Skeletal muscle cell (primary cell): ENCODE measurements at regions not wholly inside any gene's neighbourhood (a gene's known extent, or its start where the extent isn't known, plus 50 kb on each side); places are given as distances from the start of the nearest gene placed in this dataset.

ENCODE experiments used
- DNase-seq: peaks from one replicate; pipeline ENCODE4 v3.0.0-alpha.2; 2010; ENCODE audit warnings: low read depth
- H3K4me3 ChIP-seq: 2 replicates; pipeline ENCODE4 v1.5.1; 2011; ENCODE audit warnings: low read depth, mild to moderate bottlenecking, control low read depth, low read length, moderate library complexity

DNA sequence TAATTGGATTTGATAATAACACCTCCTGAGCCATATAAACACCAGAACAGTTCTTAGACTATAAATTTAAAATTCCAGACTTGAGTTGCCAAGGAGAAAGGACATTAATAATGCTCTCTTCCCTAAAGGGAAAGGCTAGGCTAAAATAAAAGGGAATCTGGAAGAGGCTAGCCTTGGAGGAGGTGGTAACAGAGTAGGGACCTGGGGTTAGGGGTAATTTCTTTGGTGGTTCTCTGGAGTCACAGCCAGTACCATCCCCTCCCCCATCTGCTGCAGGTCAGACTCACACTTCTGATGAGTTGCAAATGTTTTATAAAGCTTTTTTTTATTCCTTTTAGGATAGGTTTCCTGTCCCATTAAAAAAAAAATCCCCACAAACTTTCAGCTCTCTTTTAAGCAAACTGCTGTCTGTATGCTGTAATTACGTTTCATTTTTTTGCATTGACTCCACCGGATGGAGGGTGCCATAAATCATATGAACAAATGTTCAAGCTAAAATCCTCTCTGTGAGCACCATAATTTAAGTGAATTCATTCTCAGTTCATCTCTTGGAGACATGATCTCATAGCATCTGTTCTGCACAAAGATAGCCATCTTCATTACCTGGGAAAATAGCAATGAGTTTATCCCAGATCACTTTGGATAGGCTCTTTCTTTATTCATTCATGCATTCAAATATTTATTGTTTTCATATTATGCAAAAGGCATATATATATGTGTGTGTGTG lies 379.6 kb downstream of the TTLL7 start:
- DNase-seq: no peak

DNA sequence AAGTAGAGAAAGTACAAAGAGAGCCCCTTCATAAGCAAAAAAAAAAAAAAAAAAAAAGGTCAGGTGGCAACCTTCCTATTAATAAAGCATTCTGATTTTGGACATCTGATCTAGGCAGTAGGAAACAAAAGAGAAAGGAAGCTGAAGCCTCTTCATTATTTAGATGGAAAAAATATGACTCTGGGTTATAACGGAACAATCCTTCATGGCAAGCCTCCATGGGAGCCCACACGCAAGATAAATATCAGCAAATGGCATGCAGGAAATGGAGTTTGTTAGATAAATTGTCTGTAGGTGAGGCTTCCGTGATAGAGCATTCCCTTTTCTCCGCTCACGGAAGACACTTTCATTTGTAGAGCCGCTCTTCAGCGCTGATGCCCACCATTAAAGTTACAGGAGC lies 381.0 kb downstream of the TTLL7 start:
- no peak overlapping the region for H3K4me3 ChIP-seq
- no peak for DNase-seq

More for the DNA sequence above, 379.6 kb downstream of the TTLL7 start:
- no peak overlapping the region for H3K4me3 ChIP-seq

DNA sequence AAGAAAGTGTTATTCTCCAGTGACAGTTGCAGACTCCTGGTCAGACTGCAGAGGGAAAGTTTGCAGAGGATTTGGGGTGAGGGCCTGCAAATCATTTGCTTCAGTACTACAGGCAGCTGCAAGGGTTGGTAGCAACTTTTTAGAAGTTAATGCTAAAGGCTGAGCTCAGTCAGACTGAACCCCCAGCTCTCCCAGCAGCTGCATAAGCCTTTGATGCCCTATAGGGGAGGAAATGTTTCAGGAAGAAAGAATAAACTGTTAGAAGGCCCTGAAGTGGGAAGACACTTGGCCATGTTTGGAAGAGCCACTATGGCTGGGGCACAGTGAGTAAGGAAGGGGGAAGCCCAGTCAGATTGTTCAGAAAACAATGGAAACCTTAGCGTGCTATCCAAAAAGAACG lies 383.6 kb downstream of the TTLL7 start:
- DNase-seq: no peak

DNA sequence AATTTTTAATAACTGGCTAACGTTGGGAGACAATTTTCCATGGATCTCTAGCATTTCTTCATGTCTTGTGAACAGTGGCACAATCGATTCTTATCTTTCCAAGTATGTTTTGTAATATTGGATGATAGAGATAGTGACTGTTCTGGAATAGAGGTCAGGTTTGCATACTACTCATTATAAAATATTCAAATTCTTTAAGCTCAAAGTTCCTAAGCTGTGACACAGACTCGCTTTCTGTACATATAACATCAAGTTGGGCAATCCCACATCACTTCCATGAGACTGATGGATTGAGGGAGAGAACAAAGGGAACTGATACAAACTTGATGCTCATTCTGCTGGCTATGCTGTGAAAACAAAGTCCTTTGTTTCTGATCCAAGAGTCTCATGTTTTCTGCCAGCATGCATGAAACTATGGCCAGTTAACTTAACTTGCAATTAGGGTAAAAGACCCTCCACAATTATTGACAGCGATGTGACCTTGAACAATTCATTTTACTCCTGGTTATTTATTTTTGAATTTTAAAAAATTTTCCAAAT lies 392.4 kb downstream of the TTLL7 start:
- no peak for DNase-seq
- H3K4me3 ChIP-seq: no peak overlapping the region

More for the DNA sequence above, 383.6 kb downstream of the TTLL7 start:
- no peak overlapping the region for H3K4me3 ChIP-seq

DNA sequence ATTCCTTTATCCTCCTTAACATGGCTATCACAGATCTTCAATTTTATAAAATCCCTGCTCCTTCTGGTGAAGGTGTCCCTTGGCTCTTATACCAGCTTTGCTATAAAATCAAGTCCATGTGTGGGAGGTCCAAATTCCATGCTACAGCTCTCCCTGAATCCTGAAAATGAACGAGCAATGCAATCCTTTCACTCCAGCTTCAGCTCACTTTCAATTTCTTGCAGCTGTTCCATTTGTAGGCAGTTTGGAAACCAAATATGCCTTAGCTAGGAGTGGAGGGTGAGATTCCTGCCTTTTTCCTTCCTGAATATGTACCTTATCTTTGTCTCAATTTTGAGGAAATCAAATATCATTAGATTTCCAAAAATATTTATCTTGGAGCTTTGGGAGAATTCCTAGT lies 402.6 kb downstream of the TTLL7 start:
- DNase-seq: no peak
- H3K4me3 ChIP-seq: no peak overlapping the region

DNA sequence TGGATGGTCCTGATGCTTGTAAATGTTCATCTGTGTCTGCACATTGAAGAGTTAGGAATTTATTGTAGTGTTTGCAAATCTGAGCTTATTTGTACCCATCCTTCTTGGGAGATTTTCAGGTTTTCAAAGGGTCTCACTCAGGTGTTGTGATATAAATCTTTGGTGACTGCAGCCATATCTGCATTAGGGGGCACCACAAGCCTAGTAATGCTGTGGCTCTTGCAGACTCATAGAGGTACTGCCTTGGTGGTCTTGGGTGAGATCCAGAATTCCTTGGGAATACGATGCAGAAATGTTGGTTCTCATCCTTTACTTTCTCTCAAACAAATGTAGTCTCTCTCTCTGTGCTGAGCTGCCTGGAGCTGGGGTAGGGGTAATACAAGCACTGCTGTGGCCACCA lies 405.9 kb downstream of the TTLL7 start:
- no peak for DNase-seq
- H3K4me3 ChIP-seq: no peak overlapping the region

DNA sequence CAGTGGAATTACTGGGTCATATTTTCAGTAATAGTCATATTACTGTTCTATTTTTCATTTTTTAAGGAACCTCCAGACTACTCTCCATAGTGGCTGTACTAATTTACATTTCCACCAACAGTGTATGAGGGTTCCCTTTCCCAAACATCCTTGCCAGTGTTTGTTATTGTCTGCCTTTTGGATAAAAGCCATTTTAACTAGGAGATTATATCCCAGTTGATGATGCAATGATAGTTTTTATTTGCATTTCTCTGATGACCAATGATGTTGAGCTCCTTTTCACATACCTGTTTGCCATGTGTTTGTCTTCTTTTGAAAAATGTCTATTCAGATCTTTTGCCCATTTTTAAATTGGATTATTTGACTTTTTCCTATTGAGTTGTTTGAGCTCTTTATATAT lies 410.8 kb downstream of the TTLL7 start:
- no peak for DNase-seq

DNA sequence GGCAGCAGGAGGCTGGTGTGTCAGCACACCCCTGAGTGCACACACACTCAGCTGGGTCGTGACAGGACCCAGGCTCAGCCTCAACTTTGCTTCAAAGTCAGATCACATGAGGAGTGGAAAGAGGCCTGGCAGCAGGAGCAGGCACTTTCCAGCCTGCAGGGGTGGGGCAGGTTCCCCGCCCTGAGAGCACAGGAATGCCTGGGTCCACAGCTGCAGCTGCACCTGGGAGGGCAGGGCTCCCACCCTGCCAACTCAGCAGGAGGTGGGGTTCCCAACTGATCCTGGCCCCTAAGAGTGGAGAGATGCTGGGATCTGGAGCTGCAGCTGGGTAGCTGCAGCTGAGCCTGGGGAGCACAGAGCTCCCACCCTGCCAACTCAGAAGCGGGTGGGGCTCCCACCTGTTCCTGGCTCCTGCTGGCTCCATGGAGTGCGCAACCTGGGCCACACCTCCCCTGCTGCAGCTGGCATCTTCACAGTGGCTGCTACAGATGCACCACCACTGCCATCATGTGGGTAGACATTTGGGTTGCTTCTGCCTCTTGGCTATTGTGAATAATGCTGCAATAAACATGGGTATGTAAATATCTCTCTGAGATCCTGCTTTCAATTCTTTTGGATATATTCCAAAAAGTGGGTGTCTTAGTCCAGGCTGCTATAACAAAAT lies 415.4 kb downstream of the TTLL7 start:
- DNase-seq: no peak
- no peak overlapping the region for H3K4me3 ChIP-seq

More for the DNA sequence above, 410.8 kb downstream of the TTLL7 start:
- no peak overlapping the region for H3K4me3 ChIP-seq

DNA sequence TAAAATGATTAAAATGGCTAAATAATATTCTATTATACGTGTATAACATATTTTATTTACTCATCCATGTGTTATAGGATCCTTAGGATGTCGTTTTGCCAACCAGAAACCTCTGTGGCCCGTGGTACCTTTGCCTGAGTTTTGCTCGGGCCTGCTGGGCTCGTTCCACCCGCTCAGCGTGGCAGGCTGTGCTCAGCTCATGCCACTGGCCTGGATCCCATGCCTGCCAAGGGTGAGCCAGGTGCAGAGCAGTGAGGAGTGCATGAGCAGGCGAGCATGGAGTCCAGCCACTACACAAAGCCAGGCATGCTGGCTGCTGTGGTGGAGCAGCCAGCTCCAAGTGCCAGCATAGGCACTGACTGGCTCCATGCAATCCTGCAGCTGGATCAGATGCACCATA lies 417.2 kb downstream of the TTLL7 start:
- no peak overlapping the region for H3K4me3 ChIP-seq
- no peak for DNase-seq

DNA sequence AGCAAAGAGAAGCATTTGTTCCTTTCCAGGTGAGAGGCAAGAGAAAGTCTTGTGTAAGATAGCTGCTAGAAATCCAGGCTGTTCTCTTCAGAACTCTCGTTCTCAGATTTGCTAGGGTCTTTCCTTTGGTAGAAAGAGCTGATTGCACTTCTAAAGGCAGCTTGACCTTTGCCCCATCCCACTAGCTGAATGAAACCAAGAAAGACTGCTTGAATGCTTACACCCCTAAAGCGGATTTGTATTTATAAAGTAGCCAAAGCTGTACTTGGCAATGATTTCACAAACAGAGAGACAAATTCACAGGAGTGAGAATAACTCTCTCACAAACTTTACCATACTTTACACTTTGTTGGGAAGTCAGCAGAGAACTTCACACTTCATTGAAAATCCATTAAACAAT lies 424.1 kb downstream of the TTLL7 start:
- DNase-seq: no peak
- no peak overlapping the region for H3K4me3 ChIP-seq

DNA sequence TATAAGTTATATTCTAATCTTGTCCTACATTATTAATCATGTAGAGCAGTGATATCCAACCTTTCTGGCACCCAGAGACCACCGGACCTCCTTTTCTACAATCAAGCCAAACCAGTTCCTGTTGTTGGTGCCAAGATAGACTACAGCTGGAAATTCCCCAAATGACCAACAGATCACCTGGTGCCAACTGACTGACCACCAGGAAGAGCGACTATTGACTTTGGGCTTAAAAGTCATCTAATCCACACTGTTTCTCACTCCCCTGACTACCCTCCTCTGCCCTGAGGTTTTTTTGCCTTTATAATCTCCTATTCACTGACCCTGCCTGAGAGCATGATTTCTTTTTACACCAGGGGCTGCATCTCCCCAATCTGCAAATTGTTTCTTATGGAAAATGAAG lies 425.2 kb downstream of the TTLL7 start:
- no peak overlapping the region for H3K4me3 ChIP-seq
- no peak for DNase-seq

DNA sequence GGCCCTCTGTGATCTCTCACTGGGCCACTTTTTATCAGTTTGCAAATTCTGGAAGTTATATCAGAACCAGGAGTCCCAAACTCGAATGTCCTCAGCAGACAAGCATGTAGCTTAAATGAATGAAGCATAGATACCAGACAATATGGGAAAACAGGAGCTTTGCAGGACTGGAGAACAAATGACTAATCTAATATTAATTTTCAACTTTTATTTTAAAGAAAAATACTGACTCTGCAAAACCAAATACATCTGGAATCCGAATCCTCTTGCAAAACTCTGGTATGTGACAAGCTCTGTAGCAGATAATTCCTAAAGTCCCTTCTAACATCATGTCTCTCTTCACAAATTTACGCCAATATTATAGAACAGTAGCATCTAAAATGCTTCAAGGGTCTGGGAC lies 427.4 kb downstream of the TTLL7 start:
- H3K4me3 ChIP-seq: no peak overlapping the region

DNA sequence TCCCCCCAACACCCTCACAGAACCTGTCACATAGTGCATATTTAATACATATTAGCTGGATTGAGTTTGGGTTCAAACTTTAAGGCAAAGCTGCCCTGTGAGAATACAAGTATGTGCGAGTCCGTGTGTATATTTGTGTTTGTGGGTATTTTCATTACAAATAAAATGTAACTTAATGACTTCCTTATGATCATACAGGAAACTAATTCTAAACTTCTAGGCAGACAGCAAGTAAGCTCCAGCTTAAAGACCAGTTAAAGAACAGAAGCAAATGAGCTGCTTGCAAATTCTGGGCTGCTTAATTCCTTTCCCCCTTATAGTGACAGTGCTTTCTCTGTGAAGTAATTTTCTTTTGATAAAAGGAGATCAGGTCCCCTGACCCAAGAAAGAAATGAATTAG lies 437.6 kb downstream of the TTLL7 start:
- DNase-seq: no peak
- no peak overlapping the region for H3K4me3 ChIP-seq

More for the DNA sequence above, 427.4 kb downstream of the TTLL7 start:
- no peak for DNase-seq

DNA sequence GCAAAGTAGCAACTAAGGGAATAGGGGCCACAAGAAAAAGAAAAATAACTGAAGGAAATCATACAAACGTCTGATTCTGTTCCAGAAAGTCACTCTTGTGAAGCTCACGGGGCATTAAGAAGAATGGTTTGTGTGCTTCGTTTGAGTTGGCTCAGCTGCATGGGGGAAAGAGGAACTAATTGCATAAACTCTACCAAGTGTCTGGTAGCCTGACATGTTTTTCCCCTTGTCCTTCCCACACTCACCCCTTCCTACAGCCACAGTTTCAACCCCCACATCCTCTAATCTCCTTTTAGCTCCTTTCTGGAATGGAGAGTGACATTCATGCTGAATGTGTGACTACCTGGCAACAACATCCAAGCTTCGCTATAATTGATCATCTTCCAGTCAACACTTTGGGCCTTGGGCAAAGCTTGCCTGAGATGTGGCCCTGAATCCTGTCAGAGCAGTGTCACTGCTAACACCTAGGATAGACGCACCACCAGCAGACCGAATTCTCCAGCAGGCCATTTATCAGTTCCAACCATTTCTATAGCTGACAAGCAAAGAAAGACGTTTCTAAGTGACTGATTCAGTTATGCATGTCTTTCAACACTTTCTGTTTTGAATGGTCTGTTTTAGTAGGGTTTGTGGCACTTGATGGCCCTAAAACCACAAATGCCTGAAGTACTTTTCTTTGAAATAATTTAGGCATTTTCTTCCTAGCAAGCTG lies 439.6 kb downstream of the TTLL7 start:
- no peak for DNase-seq
- no peak overlapping the region for H3K4me3 ChIP-seq

DNA sequence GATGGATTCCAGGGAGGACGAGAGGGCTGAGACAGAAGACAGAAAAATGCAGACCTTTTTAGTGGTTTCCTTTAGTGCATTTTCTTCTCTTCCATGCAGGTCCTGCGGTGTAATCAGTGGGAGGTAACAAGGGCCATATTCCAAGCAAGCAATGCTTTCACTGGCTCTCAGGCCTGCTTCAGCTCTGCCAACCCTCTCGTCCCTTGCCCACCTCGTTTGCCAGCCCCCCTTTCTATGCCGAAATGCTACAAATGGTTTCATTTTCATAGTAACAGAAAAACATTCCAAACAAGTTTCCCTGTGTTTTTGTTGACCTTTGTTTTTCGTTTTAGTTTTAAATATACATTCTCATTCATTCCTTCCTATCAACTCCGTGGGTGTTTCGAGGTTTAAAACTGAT lies 443.1 kb downstream of the TTLL7 start:
- H3K4me3 ChIP-seq: no peak overlapping the region

DNA sequence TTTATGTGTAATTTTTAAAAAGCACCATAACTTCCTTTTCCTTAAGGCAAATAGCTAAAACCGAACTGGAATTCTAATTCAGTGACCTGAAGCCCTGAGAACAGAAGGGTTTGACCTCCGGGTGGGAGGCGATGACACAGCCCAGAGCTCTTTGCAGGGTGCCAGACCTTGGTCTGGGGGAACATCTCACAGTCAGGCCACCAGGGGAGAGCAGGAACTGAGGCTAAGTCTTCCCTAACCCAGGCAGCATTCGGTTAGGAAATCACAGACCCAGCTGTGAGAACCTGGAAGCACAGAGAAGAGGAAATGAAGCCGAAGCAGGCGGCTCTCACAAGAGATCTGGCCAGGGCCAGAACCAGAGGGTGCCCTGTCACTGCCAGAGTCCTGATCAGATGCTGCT lies 444.8 kb downstream of the TTLL7 start:
- no peak overlapping the region for H3K4me3 ChIP-seq
- DNase-seq: no peak

More for the DNA sequence above, 443.1 kb downstream of the TTLL7 start:
- DNase-seq: no peak

DNA sequence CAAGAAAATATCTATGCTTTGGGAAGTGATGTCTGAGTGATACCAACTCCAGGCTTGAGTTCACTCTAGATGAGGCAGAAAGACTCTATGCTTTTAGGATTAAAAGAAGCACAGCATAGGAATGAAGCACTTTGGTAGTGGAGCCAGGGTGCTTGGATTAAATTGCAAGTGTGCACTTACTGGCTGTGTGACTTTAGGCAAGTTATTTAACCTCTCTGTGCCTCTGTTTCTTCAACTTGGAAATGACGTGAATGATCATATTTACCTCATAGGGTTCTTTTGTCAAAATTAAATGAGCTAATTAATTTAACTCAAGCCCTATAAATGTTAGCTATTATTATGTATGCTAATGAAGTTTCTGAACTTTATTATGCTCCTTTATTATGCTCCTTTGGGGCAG lies 446.1 kb downstream of the TTLL7 start:
- H3K4me3 ChIP-seq: no peak overlapping the region
- DNase-seq: no peak

DNA sequence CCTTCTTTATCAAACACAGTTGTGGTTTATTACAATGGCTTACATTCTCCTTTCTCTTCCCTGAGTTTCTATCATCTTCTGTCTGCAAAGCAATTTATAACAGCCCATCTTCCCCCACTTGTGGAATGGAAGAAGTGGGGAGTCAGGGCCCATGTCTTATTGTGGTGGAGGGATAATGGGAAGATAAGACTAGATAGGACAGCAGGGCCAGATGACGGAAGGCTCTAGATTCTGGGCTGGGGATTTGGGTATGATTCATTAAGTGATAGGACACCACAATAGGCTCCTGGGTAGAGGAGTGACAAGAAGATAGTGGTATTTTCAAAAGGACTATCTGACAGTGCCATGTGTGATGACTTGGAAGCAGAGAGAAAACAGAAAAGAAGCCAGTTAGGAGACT lies 450.6 kb downstream of the TTLL7 start:
- DNase-seq: no peak
- H3K4me3 ChIP-seq: no peak overlapping the region

DNA sequence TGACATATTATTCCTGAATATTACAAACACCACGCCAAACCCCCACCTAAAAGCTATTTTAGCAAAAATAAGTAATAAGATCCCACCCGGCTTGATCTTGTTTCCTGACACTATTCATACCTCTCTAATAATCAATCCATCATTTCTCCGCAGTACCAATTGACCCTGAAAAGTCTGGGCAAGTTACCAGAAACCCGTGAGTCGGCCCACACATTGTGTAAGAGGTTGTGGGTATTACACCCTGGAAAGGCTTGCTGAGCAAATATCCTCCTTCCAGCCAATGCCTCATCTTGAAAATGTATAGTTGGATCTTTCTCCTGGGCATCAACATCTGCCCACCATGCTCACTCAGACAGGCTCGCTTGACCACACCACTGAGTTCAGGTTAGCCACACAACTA lies 451.0 kb downstream of the TTLL7 start:
- no peak overlapping the region for H3K4me3 ChIP-seq
- peak; percentile 46 for DNase-seq

DNA sequence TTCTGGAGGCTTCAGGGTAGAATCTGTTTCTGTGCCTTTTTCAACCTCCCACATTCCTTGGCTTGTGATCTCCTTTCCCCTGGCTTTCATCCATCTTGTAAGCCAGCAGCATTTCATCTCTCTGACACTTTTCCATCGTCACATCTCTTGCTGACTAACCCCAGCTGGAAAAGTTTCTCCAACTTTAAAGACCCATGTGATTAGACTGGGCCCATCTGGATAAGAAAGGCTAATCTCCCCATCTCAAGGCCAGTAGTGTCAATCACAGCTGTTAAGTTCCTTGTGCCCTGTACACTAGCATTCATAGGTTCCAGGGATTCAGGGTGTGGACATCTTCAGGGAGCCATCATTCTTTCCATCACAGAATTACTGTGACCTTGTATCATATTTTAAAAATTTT lies 452.1 kb downstream of the TTLL7 start:
- DNase-seq: peak; percentile 18

More for the DNA sequence above, 452.1 kb downstream of the TTLL7 start:
- H3K4me3 ChIP-seq: no peak overlapping the region
